HCT116 (cell line): ENCODE measurements at regions not wholly inside any gene's neighbourhood (a gene's known extent, or its start where the extent isn't known, plus 50 kb on each side); places are given as distances from the start of the nearest gene placed in this dataset.

Source experiments
- ATAC-seq: fragments of 200-7000 bp; cut with Tn5 transposase; 2 replicates; pipeline ENCODE4 v1.9.1; 2020; ENCODE audit warnings: mild to moderate bottlenecking, moderate library complexity
- BruUV-seq: library from RNA; stranded (reverse); fragments of 400-500 nt; replicated peaks from 2 replicates; lab custom pipeline; 2021; lab: Mats Ljungman, UMichigan
- CTCF ChIA-PET: fragments of 300-600 bp; sonication (Branson Sonifier 250); formaldehyde crosslinking; loops from one replicate; lab custom pipeline; 2021; ENCODE audit warnings: antibody characterized with exemption; lab: Charles Lee
- POLR2A ChIA-PET: fragments of 300-600, 350-600 bp; sonication (Branson Sonifier 250); formaldehyde crosslinking; loops from one replicate; lab custom pipeline; 2021; ENCODE audit warnings: antibody characterized with exemption; lab: Charles Lee
- RAD21 ChIA-PET, 2 experiments: fragments of 300-600 bp; sonication (Branson Sonifier 250); formaldehyde crosslinking; loops; one replicate each; lab custom pipeline; 2023; ENCODE audit warnings: low total read pairs in 2 of 2; ENCODE audit not compliant: uncharacterized antibody in 2 of 2, unreplicated experiment in 2 of 2, low non-redundant PET in 1 of 2; lab: Charles Lee
- DNase-seq: peaks from one replicate; pipeline ENCODE4 v3.0.0-alpha.2; 2010; ENCODE audit warnings: low read depth, low spot score
- H2AFZ ChIP-seq: fragments of 200-600 bp; shearing (Covaris generic), sonication (generic); 2 replicates; pipeline ENCODE4 v1.6.1; 2017; ENCODE audit warnings: low read depth, mixed run types, mixed read lengths, antibody characterized with exemption, low read length; ENCODE audit not compliant: poor library complexity, severe bottlenecking
- H3K27ac ChIP-seq: 2 replicates; pipeline ENCODE4 v1.5.1; 2012; ENCODE audit warnings: low read depth, low read length
- H3K27me3 ChIP-seq: fragments of 200-600 bp; sonication (generic); 2 replicates; pipeline ENCODE4 v1.6.1; 2016; ENCODE audit warnings: mixed run types, low read length, mixed read lengths; ENCODE audit not compliant: insufficient read depth
- H3K36me3 ChIP-seq, 2 experiments: fragments of 200-500 bp in 1 of 2; fragments of 200-600 bp in 1 of 2; sonication (Bioruptor generic) in 1 of 2; sonication (generic) in 1 of 2; 2 replicates each; pipeline versions ENCODE4 v1.5.1 to v1.6.1; 2014 to 2016; ENCODE audit warnings: low read length in 2 of 2, inconsistent platforms in 1 of 2, mixed read lengths in 1 of 2, mixed run types in 1 of 2; ENCODE audit not compliant: insufficient read depth in 2 of 2, control insufficient read depth in 1 of 2
- H3K4me1 ChIP-seq, 2 experiments: fragments of 200-600 bp in 1 of 2; sonication (generic) in 1 of 2; 2 replicates each; pipeline versions ENCODE4 v1.5.1 to v1.6.1; 2012 to 2017; ENCODE audit warnings: low read length in 2 of 2, inconsistent platforms in 1 of 2, mild to moderate bottlenecking in 1 of 2, mixed read lengths in 1 of 2, mixed run types in 1 of 2, moderate library complexity in 1 of 2; ENCODE audit not compliant: insufficient read depth in 2 of 2, control insufficient read depth in 1 of 2
- H3K4me2 ChIP-seq: fragments of 200-600 bp; sonication (generic); 2 replicates; pipeline ENCODE4 v1.6.1; 2017; ENCODE audit warnings: mixed run types, low read length, mixed read lengths
- H3K4me3 ChIP-seq, 2 experiments: fragments of 200-600 bp in 1 of 2; sonication (generic) in 1 of 2; replicated peaks in 1 of 2; 2 replicates each; pipeline ENCODE4 v1.5.1; 2011 to 2016; ENCODE audit warnings: low read length in 2 of 2, control low read depth in 1 of 2, low read depth in 1 of 2, mild to moderate bottlenecking in 1 of 2, mixed read lengths in 1 of 2, mixed run types in 1 of 2
- H3K79me2 ChIP-seq: fragments of 200-600 bp; sonication (generic); 2 replicates; pipeline ENCODE4 v1.6.1; 2017; ENCODE audit warnings: mild to moderate bottlenecking, mixed run types, low read length, moderate library complexity, mixed read lengths; ENCODE audit not compliant: insufficient read depth
- H3K9ac ChIP-seq: fragments of 200-600 bp; sonication (generic); 2 replicates; pipeline ENCODE4 v1.6.1; 2016; ENCODE audit warnings: low read length, mixed read lengths
- H3K9me2 ChIP-seq: fragments of 200-600 bp; sonication (generic), shearing (Covaris generic); 2 replicates; pipeline ENCODE4 v1.6.1; 2017; ENCODE audit warnings: mixed run types, mild to moderate bottlenecking, moderate library complexity; ENCODE audit not compliant: insufficient read depth
- H3K9me3 ChIP-seq, 2 experiments: fragments of 200-500 bp in 1 of 2; fragments of 200-600 bp in 1 of 2; sonication (Bioruptor generic) in 1 of 2; sonication (generic) in 1 of 2; 2 replicates each; pipeline ENCODE4 v1.6.1; 2014 to 2017; ENCODE audit warnings: low read length in 2 of 2, mixed read lengths in 2 of 2, inconsistent platforms in 1 of 2, low read depth in 1 of 2, mild to moderate bottlenecking in 1 of 2, mixed run types in 1 of 2, moderate library complexity in 1 of 2; ENCODE audit not compliant: control insufficient read depth in 1 of 2, insufficient read depth in 1 of 2
- H4K20me1 ChIP-seq: fragments of 200-600 bp; sonication (generic), shearing (Covaris generic); 2 replicates; pipeline ENCODE4 v1.6.1; 2017; ENCODE audit warnings: mixed run types, mild to moderate bottlenecking, moderate library complexity; ENCODE audit not compliant: insufficient read depth
- ATF3 ChIP-seq: IDR thresholded peaks from 2 replicates; pipeline ENCODE4 v1.6.1; 2012
- CBX3 ChIP-seq: IDR thresholded peaks from 2 replicates; pipeline ENCODE4 v1.6.1; 2012; ENCODE audit warnings: low read depth
- CEBPB ChIP-seq: IDR thresholded peaks from 2 replicates; pipeline ENCODE4 v1.6.1; 2012; ENCODE audit warnings: low read depth
- CTCF ChIP-seq, 3 experiments: fragments of 200-600 bp in 1 of 3; sonication (generic) in 1 of 3; IDR thresholded peaks in 2 of 3; conservative IDR thresholded peaks in 1 of 3; 2 replicates each; pipeline ENCODE4 v1.5.1; 2012 to 2017; ENCODE audit warnings: low read depth in 2 of 3, low read length in 2 of 3, antibody characterized with exemption in 1 of 3, borderline replicate concordance in 1 of 3, control low read depth in 1 of 3, mild to moderate bottlenecking in 1 of 3, mixed read lengths in 1 of 3, mixed run types in 1 of 3, moderate library complexity in 1 of 3; ENCODE audit not compliant: insufficient read depth in 1 of 3
- EGR1 ChIP-seq: IDR thresholded peaks from 2 replicates; pipeline ENCODE4 v1.6.1; 2012; ENCODE audit warnings: low read depth
- ELF1 ChIP-seq: IDR thresholded peaks from 2 replicates; pipeline ENCODE4 v1.6.1; 2012; ENCODE audit warnings: low read depth, borderline replicate concordance
- EZH2 ChIP-seq: fragments of 200-600 bp; sonication (generic); IDR thresholded peaks from 2 replicates; pipeline ENCODE4 v1.6.1; 2017; ENCODE audit warnings: antibody characterized with exemption, mixed run types
- EZH2phosphoT487 ChIP-seq: fragments of 200-600 bp; IDR thresholded peaks from 2 replicates; pipeline ENCODE4 v1.6.1; 2018; ENCODE audit warnings: antibody characterized with exemption, borderline replicate concordance
- JUND ChIP-seq: IDR thresholded peaks from 2 replicates; pipeline ENCODE4 v1.6.1; 2012
- POLR2A ChIP-seq: IDR thresholded peaks from 2 replicates; pipeline ENCODE4 v1.7.0; 2011; ENCODE audit warnings: borderline replicate concordance; ENCODE audit not compliant: insufficient read depth, insufficient read length; ENCODE audit errors: extremely low read depth
- POLR2AphosphoS5 ChIP-seq: IDR thresholded peaks from 2 replicates; pipeline ENCODE4 v1.6.1; 2011; ENCODE audit warnings: mild to moderate bottlenecking, low read depth, low read length, moderate library complexity
- RAD21 ChIP-seq: IDR thresholded peaks from 2 replicates; pipeline ENCODE4 v1.6.1; 2012; ENCODE audit warnings: low read depth, mild to moderate bottlenecking
- REST ChIP-seq: IDR thresholded peaks from 2 replicates; pipeline ENCODE4 v1.6.1; 2012; ENCODE audit warnings: low read depth
- SIN3A ChIP-seq: IDR thresholded peaks from 2 replicates; pipeline ENCODE4 v1.6.1; 2012; ENCODE audit warnings: low read depth
- TCF7L2 ChIP-seq: IDR thresholded peaks from 2 replicates; pipeline ENCODE4 v1.7.0; 2011; ENCODE audit warnings: borderline replicate concordance, inconsistent platforms; ENCODE audit not compliant: insufficient read depth, insufficient read length; ENCODE audit errors: extremely low read depth
- YY1 ChIP-seq: IDR thresholded peaks from 2 replicates; pipeline ENCODE4 v1.6.1; 2011; ENCODE audit warnings: low read length, low read depth, moderate library complexity, mild to moderate bottlenecking; ENCODE audit not compliant: insufficient replicate concordance; ENCODE audit errors: extremely low read depth
- ZBTB33 ChIP-seq: IDR thresholded peaks from 2 replicates; pipeline ENCODE4 v1.6.1; 2011; ENCODE audit warnings: mild to moderate bottlenecking, low read length, moderate library complexity; ENCODE audit not compliant: insufficient replicate concordance; ENCODE audit errors: extremely low read depth
- ZFX ChIP-seq: fragments of 450-650 bp; IDR thresholded peaks from 2 replicates; pipeline ENCODE4 v1.6.1; 2017
- ZNF274 ChIP-seq: fragments of 200-500 bp; sonication (Bioruptor generic); IDR thresholded peaks from 2 replicates; pipeline ENCODE4 v1.6.1; 2014; ENCODE audit warnings: mild to moderate bottlenecking, low read depth, low read length, inconsistent platforms
- intact Hi-C: fragments of 100-400 bp; cut with micrococcal nuclease; formaldehyde crosslinking; loops from 2 replicates; pipeline ENCODE4 v1.10.0; 2022

GRCh38 chrX:7784580-7784979 lies 58.4 kb upstream of the VCX start:
- no peaks in the 10 kb centered on the region for H3K4me1 ChIP-seq
- H3K9ac ChIP-seq = no peak overlapping the region
- no peak overlapping the region for H3K4me3 ChIP-seq
- intact Hi-C loops = no loop called here
- no peaks in the 10 kb centered on the region for H3K27me3 ChIP-seq
- H3K79me2 ChIP-seq = no peaks in the 10 kb centered on the region
- no peaks in the 10 kb centered on the region for H3K9me2 ChIP-seq
- DNase-seq = no peak
- no peaks in the 10 kb centered on the region for H3K36me3 ChIP-seq
- H3K4me2 ChIP-seq = no peak overlapping the region
- H2AFZ ChIP-seq = no peak overlapping the region
- ChIA-PET CTCF (no interaction called here), POLR2A (no interaction called here), RAD21 (no interaction called here)
- H3K27ac ChIP-seq = no peak overlapping the region
- BruUV-seq = no TSS peak
- H3K9me3 ChIP-seq = no peaks in the 10 kb centered on the region
- no peak for ATAC-seq
- no peak for TF ChIP-seq CBX3
- TF ChIP-seq EGR1 = no peak
- no peak for TF ChIP-seq ZFX
- TF ChIP-seq REST = no peak
- no peak for TF ChIP-seq RAD21
- no peak for TF ChIP-seq ATF3
- no peak for TF ChIP-seq ZBTB33
- TF ChIP-seq YY1 = no peak
- no peak for TF ChIP-seq ELF1
- no peak for TF ChIP-seq EZH2
- no peak for TF ChIP-seq EZH2phosphoT487
- no peak for TF ChIP-seq SIN3A
- no peak for TF ChIP-seq POLR2A
- TF ChIP-seq CEBPB = no peak
- no peak for TF ChIP-seq TCF7L2
- TF ChIP-seq JUND = no peak
- no peak for TF ChIP-seq ZNF274
- no peak for TF ChIP-seq CTCF (IDR thresholded peaks at IDR 0.05 in 2 of 3, conservative IDR thresholded peaks at IDR 0.05 in 1 of 3; ENCODE audit: borderline replicate concordance in 1 of 3, insufficient read depth in 1 of 3, low read depth in 2 of 3, low read length in 2 of 3)
- TF ChIP-seq POLR2AphosphoS5 = no peak
- no peaks in the 10 kb centered on the region for H4K20me1 ChIP-seq
